ENCODE measurements at regions not wholly inside any gene's neighbourhood (a gene's known extent, or its start where the extent isn't known, plus 50 kb on each side); places are given as distances from the start of the nearest gene placed in this dataset.
"Not testable (repeated sequence)": the region's sequence is repeated elsewhere in the genome, so short reads cannot be mapped to it uniquely, and the experiment has no call there.

GRCh38 chr3:147672436-147672835 is 263.3 kb downstream of the ZIC1 start:
- no peak for DNase-seq (ENCODE audit: low spot score)

- DNase-seq (ENCODE audit: low spot score): no peak
These were observed 266.6 kb downstream of the ZIC1 start for GRCh38 chr3:147675761-147676160.

- peak; percentile 4 for DNase-seq (ENCODE audit: low spot score)
These were observed 271.8 kb downstream of the ZIC1 start for GRCh38 chr3:147680837-147681483.

GRCh38 chr3:147688868-147689267 is 279.7 kb downstream of the ZIC1 start:
- no peak for DNase-seq (ENCODE audit: low spot score)

- peak; percentile 7 for DNase-seq (ENCODE audit: low spot score)
These were observed 290.1 kb downstream of the ZIC1 start for GRCh38 chr3:147699175-147699838.

- no peak for DNase-seq (ENCODE audit: low spot score)
These were observed 292.0 kb downstream of the ZIC1 start for GRCh38 chr3:147701195-147701594.

GRCh38 chr3:147702509-147702908 is 293.3 kb downstream of the ZIC1 start:
- DNase-seq (ENCODE audit: low spot score): no peak

GRCh38 chr3:147705651-147706051 is 296.5 kb downstream of the ZIC1 start:
- no peak for DNase-seq (ENCODE audit: low spot score)

GRCh38 chr3:147710753-147711152 is 301.6 kb downstream of the ZIC1 start:
- DNase-seq (ENCODE audit: low spot score): not testable (repeated sequence)

GRCh38 chr3:147712357-147712756 is 303.2 kb downstream of the ZIC1 start:
- no peak for DNase-seq (ENCODE audit: low spot score)

GRCh38 chr3:147712758-147713157 is 303.6 kb downstream of the ZIC1 start:
- not testable (repeated sequence) for DNase-seq (ENCODE audit: low spot score)

- DNase-seq (ENCODE audit: low spot score): no peak
These were observed 304.3 kb downstream of the ZIC1 start for GRCh38 chr3:147713234-147714133.

- no peak for DNase-seq (ENCODE audit: low spot score)
These were observed 320.5 kb downstream of the ZIC1 start for GRCh38 chr3:147729641-147730040.

- no peak for DNase-seq (ENCODE audit: low spot score)
These were observed 321.1 kb downstream of the ZIC1 start for GRCh38 chr3:147730284-147730683.

- DNase-seq (ENCODE audit: low spot score): no peak
These were observed 324.1 kb downstream of the ZIC1 start for GRCh38 chr3:147733217-147733616.

GRCh38 chr3:147735616-147736015 is 326.5 kb downstream of the ZIC1 start:
- DNase-seq (ENCODE audit: low spot score): no peak

- no peak for DNase-seq (ENCODE audit: low spot score)
These were observed 327.1 kb downstream of the ZIC1 start for GRCh38 chr3:147736226-147736625.

- DNase-seq (ENCODE audit: low spot score): no peak
These were observed 328.2 kb downstream of the ZIC1 start for GRCh38 chr3:147737376-147737775.

GRCh38 chr3:147740928-147741327 is 331.8 kb downstream of the ZIC1 start:
- DNase-seq (ENCODE audit: low spot score): no peak

- no peak for DNase-seq (ENCODE audit: low spot score)
These were observed 335.8 kb downstream of the ZIC1 start for GRCh38 chr3:147744967-147745366.

GRCh38 chr3:147755310-147755709 is 346.1 kb downstream of the ZIC1 start:
- DNase-seq (ENCODE audit: low spot score): no peak

- DNase-seq (ENCODE audit: low spot score): no peak
These were observed 347.3 kb downstream of the ZIC1 start for GRCh38 chr3:147756476-147756875.

- DNase-seq (ENCODE audit: low spot score): no peak
These were observed 348.7 kb downstream of the ZIC1 start for GRCh38 chr3:147757866-147758265.
